ENCODE measurements at regions not wholly inside any gene's neighbourhood (a gene's known extent, or its start where the extent isn't known, plus 50 kb on each side); places are given as distances from the start of the nearest gene placed in this dataset.

GRCh38 chr10:131760416-131761166 is 140.2 kb upstream of the PPP2R2D start:
- no peak overlapping the region for H3K4me3 ChIP-seq (ENCODE audit: low read depth, low read length)
- TF ChIP-seq CTCF (IDR thresholded peaks at IDR 0.05; ENCODE audit: borderline replicate concordance, insufficient read depth, low read depth, low read length) = no peak

- no peak for TF ChIP-seq CTCF (IDR thresholded peaks at IDR 0.05; ENCODE audit: borderline replicate concordance, insufficient read depth, low read depth, low read length)
- no peak overlapping the region for H3K4me3 ChIP-seq (ENCODE audit: low read depth, low read length)
Measured at GRCh38 chr10:131762789-131763696, 137.8 kb upstream of the PPP2R2D start.

DNA sequence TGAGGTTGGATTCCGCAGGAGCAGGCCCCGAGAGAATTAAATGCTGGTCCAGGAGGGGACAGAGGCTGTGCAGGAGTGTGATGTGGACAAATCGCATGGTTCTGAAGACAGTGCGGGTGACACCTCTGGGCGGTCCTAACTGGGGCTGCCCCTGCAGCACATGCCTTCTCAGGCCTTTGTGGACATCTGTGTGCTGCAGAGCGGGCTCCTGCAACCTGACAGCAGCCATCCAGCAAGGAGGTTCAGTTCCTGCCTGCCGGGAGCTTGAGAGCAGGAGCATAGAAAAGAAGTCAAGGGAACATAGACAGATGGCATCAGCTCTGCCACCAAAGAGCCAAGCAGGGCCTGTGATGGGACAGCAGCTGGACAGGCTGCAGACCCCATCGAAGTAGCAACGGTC is 135.9 kb upstream of the PPP2R2D start:
- H3K4me3 ChIP-seq (ENCODE audit: low read depth, low read length) = no peak overlapping the region
- TF ChIP-seq CTCF (IDR thresholded peaks at IDR 0.05; ENCODE audit: borderline replicate concordance, insufficient read depth, low read depth, low read length) = no peak

- no peak overlapping the region for H3K4me3 ChIP-seq (ENCODE audit: low read depth, low read length)
- TF ChIP-seq CTCF (IDR thresholded peaks at IDR 0.05; ENCODE audit: borderline replicate concordance, insufficient read depth, low read depth, low read length) = no peak
Measured at GRCh38 chr10:131766096-131766495, 134.7 kb upstream of the PPP2R2D start.

GRCh38 chr10:131767716-131768115 is 133.1 kb upstream of the PPP2R2D start:
- TF ChIP-seq CTCF (IDR thresholded peaks at IDR 0.05; ENCODE audit: borderline replicate concordance, insufficient read depth, low read depth, low read length) = no peak

DNA sequence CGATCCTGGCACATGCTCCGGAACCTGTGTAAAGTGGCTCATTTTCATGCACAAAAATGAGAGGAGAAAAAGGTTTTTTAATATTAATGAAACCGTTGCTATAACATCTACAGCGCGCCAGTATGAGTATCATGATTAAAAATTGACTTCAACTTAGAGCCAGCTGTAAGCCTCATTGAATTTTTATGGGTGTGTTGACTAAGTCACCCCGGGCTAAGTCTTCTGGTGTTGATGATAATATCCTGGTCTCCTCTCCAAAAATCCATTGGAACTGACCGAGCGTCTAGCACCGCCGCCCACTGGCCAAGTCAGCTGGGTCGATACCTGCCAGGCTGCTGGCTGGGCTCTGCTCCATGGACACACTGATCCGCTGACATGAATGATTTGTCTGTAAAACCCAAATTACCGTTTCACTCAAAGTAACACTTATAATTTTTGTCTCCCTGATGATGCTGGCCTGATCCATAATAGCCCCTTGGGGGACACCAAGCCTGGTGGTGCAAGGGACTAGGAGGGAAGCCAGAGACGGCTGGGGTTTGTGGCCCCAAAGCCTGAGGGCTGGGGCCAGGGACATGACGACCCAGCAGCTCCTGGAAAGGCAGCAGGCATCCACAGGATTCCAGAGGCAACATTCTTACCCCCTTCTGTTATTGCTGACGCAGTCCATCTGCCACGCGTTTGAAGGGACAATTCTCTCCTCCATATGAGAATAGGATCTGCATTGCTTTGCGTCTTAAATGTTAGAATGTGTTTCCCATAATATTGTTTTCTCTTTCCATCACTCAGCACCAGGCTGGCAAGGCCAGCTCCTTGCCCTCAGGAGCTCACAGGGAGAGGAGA is 131.0 kb upstream of the PPP2R2D start:
- no peak for TF ChIP-seq CTCF (IDR thresholded peaks at IDR 0.05; ENCODE audit: borderline replicate concordance, insufficient read depth, low read depth, low read length)
- H3K4me3 ChIP-seq (ENCODE audit: low read depth, low read length) = no peak overlapping the region

More at GRCh38 chr10:131767716-131768115, 133.1 kb upstream of the PPP2R2D start:
- H3K4me3 ChIP-seq (ENCODE audit: low read depth, low read length) = no peak overlapping the region
